GM10266 (cell line): ENCODE measurements at regions not wholly inside any gene's neighbourhood (a gene's known extent, or its start where the extent isn't known, plus 50 kb on each side); places are given as distances from the start of the nearest gene placed in this dataset.

Experiments
- DNase-seq: peaks from one replicate; pipeline ENCODE4 v3.0.0; 2012; ENCODE audit errors: extremely low spot score
- CTCF ChIP-seq: IDR thresholded peaks from 2 replicates; pipeline ENCODE4 v1.5.1; 2012; ENCODE audit warnings: mild to moderate bottlenecking, low read depth; ENCODE audit not compliant: control insufficient read depth, insufficient read depth; ENCODE audit errors: missing control alignments

- no peak for DNase-seq
- no peak for TF ChIP-seq CTCF
These were observed 122.9 kb upstream of the ATP2B1 start for GRCh38 chr12:89831310-89832095.

- TF ChIP-seq CTCF, result no peak
These were observed 120.9 kb upstream of the ATP2B1 start for GRCh38 chr12:89829434-89829975.

GRCh38 chr12:89828575-89828974, 119.9 kb upstream of the ATP2B1 start:
- no peak for DNase-seq
- TF ChIP-seq CTCF, result no peak

More at GRCh38 chr12:89829434-89829975, 120.9 kb upstream of the ATP2B1 start:
- DNase-seq, result no peak

- TF ChIP-seq CTCF, result no peak
- DNase-seq, result no peak
These were observed 119.0 kb upstream of the ATP2B1 start for GRCh38 chr12:89827592-89827991.

- no peak for TF ChIP-seq CTCF
- DNase-seq, result no peak
These were observed 117.8 kb upstream of the ATP2B1 start for GRCh38 chr12:89826468-89826867.

GRCh38 chr12:89825591-89826449, 117.2 kb upstream of the ATP2B1 start:
- no peak for DNase-seq
- no peak for TF ChIP-seq CTCF
